HepG2 (cell line): ENCODE measurements at regions not wholly inside any gene's neighbourhood (a gene's known extent, or its start where the extent isn't known, plus 50 kb on each side); places are given as distances from the start of the nearest gene placed in this dataset.

Experiments
- ARNT2 ChIP-seq: sonication (generic); formaldehyde crosslinking; IDR thresholded peaks from 2 replicates; pipeline ENCODE4 v1.8.0; 2022; ENCODE audit warnings: mild to moderate bottlenecking, low read depth, missing genetic modification reagents, moderate library complexity
- ETV6 ChIP-seq: sonication (generic); formaldehyde crosslinking; conservative IDR thresholded peaks from 2 replicates; pipeline ENCODE4 v1.4.0; 2020; ENCODE audit warnings: missing genetic modification reagents
- LCORL ChIP-seq, 2 experiments: fragments of 450-650 bp in 1 of 2; sonication (generic) in 1 of 2; formaldehyde crosslinking in 1 of 2; IDR thresholded peaks; 2 replicates each; pipeline versions ENCODE4 v1.5.0 to v1.6.1; 2017 to 2020; ENCODE audit warnings: antibody characterized with exemption in 1 of 2, missing genetic modification reagents in 1 of 2
- MXI1 ChIP-seq: IDR thresholded peaks from 3 replicates; pipeline ENCODE4 v1.6.1; 2012; ENCODE audit warnings: low read depth, low read length, inconsistent platforms, borderline replicate concordance
- SCMH1 ChIP-seq: sonication (generic); formaldehyde crosslinking; IDR thresholded peaks from 2 replicates; pipeline ENCODE4 v1.9.0; 2021; ENCODE audit warnings: missing genetic modification reagents, mild to moderate bottlenecking, borderline replicate concordance
- SMAD1 ChIP-seq: sonication (generic); formaldehyde crosslinking; IDR thresholded peaks from 2 replicates; pipeline ENCODE4 v1.4.0; 2020; ENCODE audit warnings: missing genetic modification reagents, low read depth, mild to moderate bottlenecking, borderline replicate concordance
- TCF12 ChIP-seq, 2 experiments: fragments of 450-650 bp in 1 of 2; sonication (generic) in 1 of 2; formaldehyde crosslinking in 1 of 2; IDR thresholded peaks; 2 replicates each; pipeline versions ENCODE4 v1.6.1 to v1.8.0; 2017 to 2022; ENCODE audit warnings: antibody characterized with exemption in 1 of 2, mild to moderate bottlenecking in 1 of 2, missing genetic modification reagents in 1 of 2, moderate library complexity in 1 of 2
- ZNF766 ChIP-seq: sonication (generic); formaldehyde crosslinking; IDR thresholded peaks from 2 replicates; pipeline ENCODE4 v1.5.0; 2020; ENCODE audit warnings: missing genetic modification reagents, borderline replicate concordance
- TF ChIP-seq, protein P1 (sequence below): IDR thresholded peaks from 2 replicates; pipeline ENCODE4 v1.6.1; 2012; ENCODE audit warnings: inconsistent platforms
- TF ChIP-seq, protein P2 (sequence below): sonication (generic); formaldehyde crosslinking; IDR thresholded peaks from 2 replicates; pipeline ENCODE4 v1.4.0; 2020; ENCODE audit warnings: missing genetic modification reagents
- TF ChIP-seq, protein P3 (sequence below): sonication (generic); formaldehyde crosslinking; IDR thresholded peaks from 2 replicates; pipeline ENCODE4 v1.8.1; 2022; ENCODE audit warnings: mild to moderate bottlenecking, missing genetic modification reagents
- TF ChIP-seq, protein P4 (sequence below), 2 experiments: IDR thresholded peaks; 2 replicates each; pipeline ENCODE4 v1.6.1; 2011 to 2012; ENCODE audit warnings: low read length in 2 of 2, borderline replicate concordance in 1 of 2, low read depth in 1 of 2, mild to moderate bottlenecking in 1 of 2, moderate library complexity in 1 of 2
- TF ChIP-seq, protein P5 (sequence below): sonication (generic); formaldehyde crosslinking; IDR thresholded peaks from 2 replicates; pipeline ENCODE4 v1.4.0; 2020; ENCODE audit warnings: low read depth, mild to moderate bottlenecking, missing genetic modification reagents

DNA sequence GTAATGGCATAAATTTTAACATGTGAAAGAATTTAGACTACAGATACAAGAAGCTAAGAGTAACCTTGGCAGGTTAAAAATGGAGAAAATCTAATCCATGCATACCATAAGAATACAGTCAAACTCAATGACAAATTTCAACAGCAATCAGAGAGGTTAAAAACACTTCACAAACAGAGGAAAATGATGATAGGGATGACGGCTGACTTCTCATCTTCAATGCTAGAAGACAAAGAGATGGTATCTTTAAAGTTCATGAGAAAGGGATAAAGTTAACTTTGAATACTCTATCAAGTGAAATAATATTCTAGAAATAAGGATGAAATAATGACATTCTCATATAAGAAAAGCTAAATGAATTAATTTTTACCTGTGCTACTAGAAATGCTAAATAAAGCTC lies 1130.2 kb upstream of the MIR17HG start:
- TF ChIP-seq, protein P1, sequence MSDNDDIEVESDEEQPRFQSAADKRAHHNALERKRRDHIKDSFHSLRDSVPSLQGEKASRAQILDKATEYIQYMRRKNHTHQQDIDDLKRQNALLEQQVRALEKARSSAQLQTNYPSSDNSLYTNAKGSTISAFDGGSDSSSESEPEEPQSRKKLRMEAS = no peak
- TF ChIP-seq SMAD1 (CRISPR knock-in tag) = no peak
- TF ChIP-seq, protein P2, sequence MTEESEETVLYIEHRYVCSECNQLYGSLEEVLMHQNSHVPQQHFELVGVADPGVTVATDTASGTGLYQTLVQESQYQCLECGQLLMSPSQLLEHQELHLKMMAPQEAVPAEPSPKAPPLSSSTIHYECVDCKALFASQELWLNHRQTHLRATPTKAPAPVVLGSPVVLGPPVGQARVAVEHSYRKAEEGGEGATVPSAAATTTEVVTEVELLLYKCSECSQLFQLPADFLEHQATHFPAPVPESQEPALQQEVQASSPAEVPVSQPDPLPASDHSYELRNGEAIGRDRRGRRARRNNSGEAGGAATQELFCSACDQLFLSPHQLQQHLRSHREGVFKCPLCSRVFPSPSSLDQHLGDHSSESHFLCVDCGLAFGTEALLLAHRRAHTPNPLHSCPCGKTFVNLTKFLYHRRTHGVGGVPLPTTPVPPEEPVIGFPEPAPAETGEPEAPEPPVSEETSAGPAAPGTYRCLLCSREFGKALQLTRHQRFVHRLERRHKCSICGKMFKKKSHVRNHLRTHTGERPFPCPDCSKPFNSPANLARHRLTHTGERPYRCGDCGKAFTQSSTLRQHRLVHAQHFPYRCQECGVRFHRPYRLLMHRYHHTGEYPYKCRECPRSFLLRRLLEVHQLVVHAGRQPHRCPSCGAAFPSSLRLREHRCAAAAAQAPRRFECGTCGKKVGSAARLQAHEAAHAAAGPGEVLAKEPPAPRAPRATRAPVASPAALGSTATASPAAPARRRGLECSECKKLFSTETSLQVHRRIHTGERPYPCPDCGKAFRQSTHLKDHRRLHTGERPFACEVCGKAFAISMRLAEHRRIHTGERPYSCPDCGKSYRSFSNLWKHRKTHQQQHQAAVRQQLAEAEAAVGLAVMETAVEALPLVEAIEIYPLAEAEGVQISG = no peak
- no peak for TF ChIP-seq LCORL (IDR thresholded peaks at IDR 0.05)
- TF ChIP-seq LCORL (CRISPR knock-in tag; IDR thresholded peaks at IDR 0.05) = no peak
- no peak for TF ChIP-seq SCMH1 (CRISPR knock-in tag)
- TF ChIP-seq, protein P3, sequence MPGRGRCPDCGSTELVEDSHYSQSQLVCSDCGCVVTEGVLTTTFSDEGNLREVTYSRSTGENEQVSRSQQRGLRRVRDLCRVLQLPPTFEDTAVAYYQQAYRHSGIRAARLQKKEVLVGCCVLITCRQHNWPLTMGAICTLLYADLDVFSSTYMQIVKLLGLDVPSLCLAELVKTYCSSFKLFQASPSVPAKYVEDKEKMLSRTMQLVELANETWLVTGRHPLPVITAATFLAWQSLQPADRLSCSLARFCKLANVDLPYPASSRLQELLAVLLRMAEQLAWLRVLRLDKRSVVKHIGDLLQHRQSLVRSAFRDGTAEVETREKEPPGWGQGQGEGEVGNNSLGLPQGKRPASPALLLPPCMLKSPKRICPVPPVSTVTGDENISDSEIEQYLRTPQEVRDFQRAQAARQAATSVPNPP (CRISPR knock-in tag) = no peak
- TF ChIP-seq TCF12 (IDR thresholded peaks at IDR 0.05) = no peak
- TF ChIP-seq TCF12 (CRISPR knock-in tag; IDR thresholded peaks at IDR 0.05) = no peak
- no peak for TF ChIP-seq ETV6 (CRISPR knock-in tag)
- TF ChIP-seq, protein P4, sequence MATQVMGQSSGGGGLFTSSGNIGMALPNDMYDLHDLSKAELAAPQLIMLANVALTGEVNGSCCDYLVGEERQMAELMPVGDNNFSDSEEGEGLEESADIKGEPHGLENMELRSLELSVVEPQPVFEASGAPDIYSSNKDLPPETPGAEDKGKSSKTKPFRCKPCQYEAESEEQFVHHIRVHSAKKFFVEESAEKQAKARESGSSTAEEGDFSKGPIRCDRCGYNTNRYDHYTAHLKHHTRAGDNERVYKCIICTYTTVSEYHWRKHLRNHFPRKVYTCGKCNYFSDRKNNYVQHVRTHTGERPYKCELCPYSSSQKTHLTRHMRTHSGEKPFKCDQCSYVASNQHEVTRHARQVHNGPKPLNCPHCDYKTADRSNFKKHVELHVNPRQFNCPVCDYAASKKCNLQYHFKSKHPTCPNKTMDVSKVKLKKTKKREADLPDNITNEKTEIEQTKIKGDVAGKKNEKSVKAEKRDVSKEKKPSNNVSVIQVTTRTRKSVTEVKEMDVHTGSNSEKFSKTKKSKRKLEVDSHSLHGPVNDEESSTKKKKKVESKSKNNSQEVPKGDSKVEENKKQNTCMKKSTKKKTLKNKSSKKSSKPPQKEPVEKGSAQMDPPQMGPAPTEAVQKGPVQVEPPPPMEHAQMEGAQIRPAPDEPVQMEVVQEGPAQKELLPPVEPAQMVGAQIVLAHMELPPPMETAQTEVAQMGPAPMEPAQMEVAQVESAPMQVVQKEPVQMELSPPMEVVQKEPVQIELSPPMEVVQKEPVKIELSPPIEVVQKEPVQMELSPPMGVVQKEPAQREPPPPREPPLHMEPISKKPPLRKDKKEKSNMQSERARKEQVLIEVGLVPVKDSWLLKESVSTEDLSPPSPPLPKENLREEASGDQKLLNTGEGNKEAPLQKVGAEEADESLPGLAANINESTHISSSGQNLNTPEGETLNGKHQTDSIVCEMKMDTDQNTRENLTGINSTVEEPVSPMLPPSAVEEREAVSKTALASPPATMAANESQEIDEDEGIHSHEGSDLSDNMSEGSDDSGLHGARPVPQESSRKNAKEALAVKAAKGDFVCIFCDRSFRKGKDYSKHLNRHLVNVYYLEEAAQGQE (IDR thresholded peaks at IDR 0.05; ENCODE audit: borderline replicate concordance in 1 of 2, low read depth in 1 of 2, low read length in 2 of 2) = no peak
- TF ChIP-seq ARNT2 (CRISPR knock-in tag) = no peak
- no peak for TF ChIP-seq MXI1
- TF ChIP-seq ZNF766 = no peak
- TF ChIP-seq, protein P5, sequence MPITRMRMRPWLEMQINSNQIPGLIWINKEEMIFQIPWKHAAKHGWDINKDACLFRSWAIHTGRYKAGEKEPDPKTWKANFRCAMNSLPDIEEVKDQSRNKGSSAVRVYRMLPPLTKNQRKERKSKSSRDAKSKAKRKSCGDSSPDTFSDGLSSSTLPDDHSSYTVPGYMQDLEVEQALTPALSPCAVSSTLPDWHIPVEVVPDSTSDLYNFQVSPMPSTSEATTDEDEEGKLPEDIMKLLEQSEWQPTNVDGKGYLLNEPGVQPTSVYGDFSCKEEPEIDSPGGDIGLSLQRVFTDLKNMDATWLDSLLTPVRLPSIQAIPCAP (CRISPR knock-in tag) = no peak
